ENCODE measurements at regions not wholly inside any gene's neighbourhood (a gene's known extent, or its start where the extent isn't known, plus 50 kb on each side); places are given as distances from the start of the nearest gene placed in this dataset.

GRCh38 chr7:121741896-121742295 is 131.1 kb upstream of the PTPRZ1 start:
- intact Hi-C loops (cut with micrococcal nuclease) (no loop called here), dilution Hi-C loops (cut with MboI; ENCODE audit: extremely low pct_ligation_motif_present, low sequenced_read_pairs) (no loop called here)
- BruUV-seq (replicated peaks), result no TSS peak
- Histone ChIP-seq H3K9ac (replicated peaks; ENCODE audit: extremely low read depth, insufficient read depth, low read length) (no peak overlapping the region), H3K9me3 (replicated peaks; ENCODE audit: control insufficient read depth, insufficient read depth, low read length) (no peaks in the 10 kb centered on the region), H3K27ac (ENCODE audit: insufficient read depth, low read depth, low read length) (no peak overlapping the region), H3K27me3 (ENCODE audit: control insufficient read depth in 2 of 2, insufficient read depth in 2 of 2, low read length in 2 of 2) (no peaks in the 10 kb centered on the region), H3K79me2 (ENCODE audit: control insufficient read depth, insufficient read depth, low read length) (no peaks in the 10 kb centered on the region), H3K4me1 (ENCODE audit: control insufficient read depth, extremely low read depth, insufficient read depth, low read length) (no peaks in the 10 kb centered on the region), H2AFZ (ENCODE audit: low read depth, low read length) (no peak overlapping the region), H4K20me1 (replicated peaks; ENCODE audit: control insufficient read depth, extremely low read depth, insufficient read depth, low read length) (no peaks in the 10 kb centered on the region), H3K36me3 (ENCODE audit: control insufficient read depth in 2 of 2, extremely low read depth in 1 of 2, insufficient read depth in 2 of 2, low read length in 2 of 2) (no peaks in the 10 kb centered on the region), H3K4me3 (replicated peaks in 1 of 3; ENCODE audit: insufficient read depth in 1 of 3, low read depth in 1 of 3, low read length in 3 of 3) (no peak overlapping the region), H3K4me2 (ENCODE audit: insufficient read depth, low read length) (no peak overlapping the region), H3K9me1 (replicated peaks; ENCODE audit: control insufficient read depth, extremely low read depth, insufficient read depth, low read length) (no peaks in the 10 kb centered on the region)
- CTCF ChIA-PET, result no interaction called here
- DNase-seq (ENCODE audit: low read depth, low spot score) (no peak), FAIRE-seq (no peak)
- TF ChIP-seq POLR2AphosphoS5 (IDR thresholded peaks at IDR 0.05; ENCODE audit: insufficient read depth, low read depth, low read length), result no peak
- no peak for TF ChIP-seq POLR2A (IDR thresholded peaks at IDR 0.05; ENCODE audit: low read depth, low read length)
- TF ChIP-seq EZH2 (IDR thresholded peaks at IDR 0.05; ENCODE audit: borderline replicate concordance, low read depth, low read length, severe bottlenecking), result no peak
- TF ChIP-seq JUN (IDR thresholded peaks at IDR 0.05; ENCODE audit: borderline replicate concordance, insufficient read depth, insufficient read length, low read depth), result no peak
- TF ChIP-seq, protein P1, sequence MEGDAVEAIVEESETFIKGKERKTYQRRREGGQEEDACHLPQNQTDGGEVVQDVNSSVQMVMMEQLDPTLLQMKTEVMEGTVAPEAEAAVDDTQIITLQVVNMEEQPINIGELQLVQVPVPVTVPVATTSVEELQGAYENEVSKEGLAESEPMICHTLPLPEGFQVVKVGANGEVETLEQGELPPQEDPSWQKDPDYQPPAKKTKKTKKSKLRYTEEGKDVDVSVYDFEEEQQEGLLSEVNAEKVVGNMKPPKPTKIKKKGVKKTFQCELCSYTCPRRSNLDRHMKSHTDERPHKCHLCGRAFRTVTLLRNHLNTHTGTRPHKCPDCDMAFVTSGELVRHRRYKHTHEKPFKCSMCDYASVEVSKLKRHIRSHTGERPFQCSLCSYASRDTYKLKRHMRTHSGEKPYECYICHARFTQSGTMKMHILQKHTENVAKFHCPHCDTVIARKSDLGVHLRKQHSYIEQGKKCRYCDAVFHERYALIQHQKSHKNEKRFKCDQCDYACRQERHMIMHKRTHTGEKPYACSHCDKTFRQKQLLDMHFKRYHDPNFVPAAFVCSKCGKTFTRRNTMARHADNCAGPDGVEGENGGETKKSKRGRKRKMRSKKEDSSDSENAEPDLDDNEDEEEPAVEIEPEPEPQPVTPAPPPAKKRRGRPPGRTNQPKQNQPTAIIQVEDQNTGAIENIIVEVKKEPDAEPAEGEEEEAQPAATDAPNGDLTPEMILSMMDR (IDR thresholded peaks at IDR 0.05; ENCODE audit: extremely low read depth in 1 of 2, insufficient read depth in 1 of 2, low read depth in 1 of 2, low read length in 2 of 2), result no peak
- POLR2A ChIA-PET, result no interaction called here

GRCh38 chr7:121739465-121739864 is 133.5 kb upstream of the PTPRZ1 start:
- no peak overlapping the region for H3K4me3 ChIP-seq (replicated peaks in 1 of 3; ENCODE audit: insufficient read depth in 1 of 3, low read depth in 1 of 3, low read length in 3 of 3)
- no peak overlapping the region for H2AFZ ChIP-seq (ENCODE audit: low read depth, low read length)
- intact Hi-C loops (cut with micrococcal nuclease) (no loop called here), dilution Hi-C loops (cut with MboI; ENCODE audit: extremely low pct_ligation_motif_present, low sequenced_read_pairs) (no loop called here)
- H3K27ac ChIP-seq (ENCODE audit: insufficient read depth, low read depth, low read length), result no peak overlapping the region
- H3K9ac ChIP-seq (replicated peaks; ENCODE audit: extremely low read depth, insufficient read depth, low read length), result no peak overlapping the region
- H3K9me3 ChIP-seq (replicated peaks; ENCODE audit: control insufficient read depth, insufficient read depth, low read length), result no peaks in the 10 kb centered on the region
- H3K79me2 ChIP-seq (ENCODE audit: control insufficient read depth, insufficient read depth, low read length), result no peaks in the 10 kb centered on the region
- BruUV-seq (replicated peaks), result no TSS peak
- H3K36me3 ChIP-seq (ENCODE audit: control insufficient read depth in 2 of 2, extremely low read depth in 1 of 2, insufficient read depth in 2 of 2, low read length in 2 of 2), result no peaks in the 10 kb centered on the region
- H3K9me1 ChIP-seq (replicated peaks; ENCODE audit: control insufficient read depth, extremely low read depth, insufficient read depth, low read length), result no peaks in the 10 kb centered on the region
- no peak for FAIRE-seq
- no peaks in the 10 kb centered on the region for H3K4me1 ChIP-seq (ENCODE audit: control insufficient read depth, extremely low read depth, insufficient read depth, low read length)
- DNase-seq (ENCODE audit: low read depth, low spot score), result no peak
- no peaks in the 10 kb centered on the region for H3K27me3 ChIP-seq (ENCODE audit: control insufficient read depth in 2 of 2, insufficient read depth in 2 of 2, low read length in 2 of 2)
- POLR2A ChIA-PET, result no interaction called here
- no peaks in the 10 kb centered on the region for H4K20me1 ChIP-seq (replicated peaks; ENCODE audit: control insufficient read depth, extremely low read depth, insufficient read depth, low read length)
- CTCF ChIA-PET, result no interaction called here
- H3K4me2 ChIP-seq (ENCODE audit: insufficient read depth, low read length), result no peak overlapping the region
- TF ChIP-seq EZH2 (IDR thresholded peaks at IDR 0.05; ENCODE audit: borderline replicate concordance, low read depth, low read length, severe bottlenecking) (no peak), GATA2 (IDR thresholded peaks at IDR 0.05; ENCODE audit: insufficient read depth, insufficient read length, low read depth, low read length) (no peak), POLR2A (IDR thresholded peaks at IDR 0.05; ENCODE audit: low read depth, low read length) (no peak), MYC (IDR thresholded peaks at IDR 0.05; ENCODE audit: low read depth, low read length) (no peak), FOS (IDR thresholded peaks at IDR 0.05; ENCODE audit: borderline replicate concordance, insufficient read depth, low read length) (no peak), POLR2AphosphoS5 (IDR thresholded peaks at IDR 0.05; ENCODE audit: insufficient read depth, low read depth, low read length) (no peak), JUN (IDR thresholded peaks at IDR 0.05; ENCODE audit: borderline replicate concordance, insufficient read depth, insufficient read length, low read depth) (no peak)
- TF ChIP-seq, protein P1 (IDR thresholded peaks at IDR 0.05; ENCODE audit: extremely low read depth in 1 of 2, insufficient read depth in 1 of 2, low read depth in 1 of 2, low read length in 2 of 2), result no peak
- TF ChIP-seq, protein P2, sequence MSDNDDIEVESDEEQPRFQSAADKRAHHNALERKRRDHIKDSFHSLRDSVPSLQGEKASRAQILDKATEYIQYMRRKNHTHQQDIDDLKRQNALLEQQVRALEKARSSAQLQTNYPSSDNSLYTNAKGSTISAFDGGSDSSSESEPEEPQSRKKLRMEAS (IDR thresholded peaks at IDR 0.05; ENCODE audit: insufficient read depth, insufficient read length), result no peak
